NCI-H2196 treated with DMSO at 0.1 percent for 48 hours (cell line): ENCODE measurements at regions not wholly inside any gene's neighbourhood (a gene's known extent, or its start where the extent isn't known, plus 50 kb on each side); places are given as distances from the start of the nearest gene placed in this dataset.

Experiments used
- DNase-seq: peaks from one replicate; lab custom pipeline; 2025; ENCODE audit not compliant: unreplicated experiment; lab: John Stamatoyannopoulos, UW

DNA sequence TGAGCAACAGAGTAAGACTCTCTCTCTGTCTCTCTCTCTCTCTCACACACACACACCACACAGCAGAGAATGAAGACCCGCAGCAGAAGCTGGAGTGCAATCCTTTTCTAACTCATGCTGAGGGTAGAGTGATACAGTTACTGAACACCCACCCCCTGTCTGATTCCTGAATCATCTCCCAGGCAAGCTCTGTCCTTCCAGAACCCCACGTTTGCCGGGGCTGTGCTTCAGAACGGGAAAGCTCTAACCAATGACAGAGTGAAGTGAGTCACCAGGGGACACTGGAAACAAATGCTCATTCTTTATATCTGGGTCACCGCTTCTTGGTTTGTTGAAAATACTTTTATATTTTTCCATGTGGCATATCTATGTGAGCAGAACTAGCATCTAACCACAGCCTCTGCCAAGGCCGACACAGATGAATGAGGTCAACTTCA lies 553.7 kb upstream of the AMELY start:
- DNase-seq: no peak

DNA sequence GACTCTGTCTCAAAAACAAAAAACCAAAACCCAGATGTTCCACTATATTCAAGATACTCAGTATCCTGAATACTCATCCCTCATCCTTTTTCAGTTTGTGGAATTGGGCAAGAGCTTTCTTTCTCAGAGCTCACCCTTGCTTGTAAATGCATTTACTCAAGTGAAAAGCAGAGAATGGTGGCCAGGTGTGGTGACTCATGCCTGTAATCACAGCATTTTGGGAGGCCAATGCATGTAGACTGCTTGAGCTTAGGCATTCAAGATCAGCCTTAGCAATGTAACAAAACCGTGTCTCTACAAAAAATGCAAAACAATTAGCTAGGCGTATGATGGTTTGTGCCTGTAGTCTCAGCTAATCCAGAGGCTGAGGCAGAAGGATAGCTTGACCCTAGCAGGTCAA lies 553.2 kb upstream of the AMELY start:
- no peak for DNase-seq

GRCh38 chrY:7463711-7464110 lies 552.2 kb upstream of the AMELY start:
- no peak for DNase-seq

DNA sequence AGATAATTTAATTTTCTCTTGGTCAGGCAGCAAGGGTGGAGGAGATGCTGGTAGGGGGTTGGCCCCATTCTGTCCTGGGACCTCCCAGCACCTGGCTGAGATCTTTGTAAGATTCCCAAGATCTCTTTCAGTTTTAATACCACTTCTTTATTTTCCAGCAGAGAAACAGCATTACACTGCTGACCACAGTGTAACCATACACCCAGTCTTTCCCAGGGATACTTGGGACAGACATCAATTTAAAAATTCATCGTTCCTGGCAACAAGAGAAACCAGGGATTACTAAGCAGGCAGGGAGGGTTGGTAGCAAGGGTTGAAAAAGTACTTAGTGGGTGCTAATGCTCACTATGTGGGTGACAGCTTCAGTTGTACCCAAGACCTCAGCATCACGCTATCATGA lies 551.6 kb upstream of the AMELY start:
- no peak for DNase-seq

GRCh38 chrY:7462657-7463056 lies 551.1 kb upstream of the AMELY start:
- DNase-seq: no peak

DNA sequence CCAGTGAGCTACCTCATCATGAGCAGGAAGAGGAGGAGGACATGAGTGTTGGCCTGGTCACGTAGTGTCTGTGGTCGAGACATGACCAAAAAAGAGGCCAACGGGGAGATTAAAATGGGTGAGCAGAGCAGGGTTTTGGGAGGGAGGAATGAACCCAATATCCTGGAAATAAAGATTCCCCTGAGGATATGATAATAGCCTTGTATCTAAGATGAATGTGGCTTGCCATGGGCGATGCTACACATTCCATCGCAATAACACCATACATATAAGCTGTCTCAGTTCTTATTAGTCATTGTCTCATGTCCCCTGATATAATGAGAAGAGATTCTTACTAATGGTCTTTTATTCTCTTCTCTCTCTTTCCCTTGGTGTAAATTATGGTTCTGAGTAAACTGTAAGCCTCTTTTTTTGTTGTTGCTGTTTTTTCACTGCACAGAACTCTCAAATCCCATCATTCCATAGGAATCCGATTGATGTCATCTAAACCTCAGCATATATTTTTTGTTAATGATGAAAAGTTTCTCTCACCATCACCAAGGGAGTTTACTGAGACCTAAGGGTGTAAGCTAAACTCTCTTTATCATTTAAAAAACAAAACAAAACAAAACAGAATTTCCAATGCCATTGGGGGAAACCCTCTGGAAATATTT lies 550.4 kb upstream of the AMELY start:
- no peak for DNase-seq

- DNase-seq: no peak
These were observed 548.2 kb upstream of the AMELY start for GRCh38 chrY:7459802-7460201.

DNA sequence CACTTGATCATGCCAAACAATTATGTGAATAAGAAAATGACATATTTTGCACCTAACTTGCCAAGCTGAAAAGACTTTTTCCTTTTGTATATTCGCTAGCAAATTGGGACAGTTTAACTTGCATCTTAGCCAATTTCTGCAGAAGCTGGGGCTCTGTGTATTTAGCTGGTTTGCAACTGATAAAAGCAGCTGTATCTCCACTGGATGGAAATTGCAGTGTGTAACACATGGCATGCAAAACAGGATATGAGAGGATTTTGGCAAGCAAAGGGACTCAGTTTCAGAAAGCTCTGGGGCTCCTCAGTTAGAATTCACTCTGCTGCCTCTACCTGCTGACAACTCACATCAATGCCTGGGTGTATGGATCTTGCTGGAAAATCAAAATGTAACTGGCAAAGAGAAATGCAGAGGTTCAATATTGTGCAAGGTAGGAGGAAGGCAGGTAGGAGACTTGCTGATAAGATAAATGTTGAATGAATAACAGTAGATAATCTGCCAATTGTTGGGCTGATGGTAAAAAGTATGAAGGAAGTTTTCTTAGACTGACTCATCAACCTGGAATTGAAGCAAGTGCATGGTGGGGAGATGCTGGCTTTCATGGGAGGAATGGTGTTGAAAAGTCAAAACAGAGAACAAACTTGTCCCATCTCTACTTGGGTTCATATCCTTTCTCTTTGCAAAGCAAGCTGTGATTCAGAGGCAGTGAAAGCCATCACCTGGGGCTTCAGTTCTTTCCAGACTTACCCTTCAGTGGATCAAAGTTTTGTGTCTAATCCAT lies 546.9 kb upstream of the AMELY start:
- DNase-seq: no peak

- DNase-seq: no peak
These were observed 545.9 kb upstream of the AMELY start for GRCh38 chrY:7457286-7458015.

GRCh38 chrY:7455626-7456025 lies 544.1 kb upstream of the AMELY start:
- no peak for DNase-seq

GRCh38 chrY:7453336-7453735 lies 541.8 kb upstream of the AMELY start:
- DNase-seq: no peak

- no peak for DNase-seq
These were observed 540.7 kb upstream of the AMELY start for GRCh38 chrY:7452246-7452645.

DNA sequence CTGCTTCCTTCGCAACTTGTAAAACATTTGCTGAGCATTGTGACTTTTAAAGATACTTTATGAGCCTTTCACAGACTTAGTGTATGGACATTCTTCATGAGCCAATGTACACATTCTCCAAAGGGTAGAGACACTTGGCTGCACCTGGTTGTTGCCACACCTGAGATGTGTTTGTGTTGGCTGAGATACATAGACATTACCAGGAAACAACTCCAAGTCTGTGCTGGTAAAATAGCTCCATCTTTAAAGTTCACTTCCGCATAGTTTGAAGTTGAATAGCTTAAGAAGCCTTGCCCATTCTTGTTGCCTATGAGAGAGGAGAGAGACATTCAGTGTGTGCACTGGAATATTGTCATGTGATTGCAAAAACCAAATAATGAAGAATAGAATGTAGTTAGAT lies 538.3 kb upstream of the AMELY start:
- no peak for DNase-seq

GRCh38 chrY:7448687-7449086 lies 537.1 kb upstream of the AMELY start:
- DNase-seq: no peak

DNA sequence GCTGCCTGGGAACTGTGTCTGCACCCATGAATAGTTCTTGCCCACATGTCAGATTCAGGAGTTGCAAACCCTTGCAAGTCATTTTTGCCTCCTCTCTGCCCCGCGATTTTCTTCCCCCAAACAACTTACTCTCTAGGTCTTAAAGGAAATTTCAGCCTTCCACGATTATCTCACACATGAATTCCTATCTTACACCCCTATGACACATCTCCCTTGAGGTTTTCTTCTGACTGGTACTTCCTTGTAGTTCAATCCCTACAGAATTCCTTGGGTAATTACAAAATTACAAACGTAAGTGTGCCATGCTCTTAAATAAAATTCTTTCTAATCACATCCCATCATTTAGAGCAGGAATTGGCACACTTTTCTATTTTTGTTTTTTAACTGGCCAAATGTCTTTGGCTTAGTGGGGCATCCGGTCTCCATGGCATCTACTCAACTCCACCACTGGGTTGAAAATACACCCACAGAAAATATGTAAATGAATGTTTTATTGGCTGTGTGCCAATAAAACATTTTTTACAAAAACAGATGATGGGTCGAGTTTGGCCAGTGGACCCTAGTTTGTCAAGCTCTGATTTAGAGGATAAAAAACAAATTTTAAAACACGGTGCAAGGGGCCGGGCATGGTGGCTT lies 536.4 kb upstream of the AMELY start:
- DNase-seq: no peak

GRCh38 chrY:7444141-7444540 lies 532.6 kb upstream of the AMELY start:
- no peak for DNase-seq

- no peak for DNase-seq
These were observed 529.4 kb upstream of the AMELY start for GRCh38 chrY:7440796-7441530.

- no peak for DNase-seq
These were observed 525.5 kb upstream of the AMELY start for GRCh38 chrY:7437086-7437485.

- no peak for DNase-seq
These were observed 522.6 kb upstream of the AMELY start for GRCh38 chrY:7433817-7434809.

- no peak for DNase-seq
These were observed 507.6 kb upstream of the AMELY start for GRCh38 chrY:7419165-7419564.
